Sigmoid colon (tissue), 6 donors: ENCODE measurements at regions not wholly inside any gene's neighbourhood (a gene's known extent, or its start where the extent isn't known, plus 50 kb on each side); places are given as distances from the start of the nearest gene placed in this dataset.
A peak's percentile ranks its signal among the peaks of the same experiment; 100 is the strongest.

ENCODE experiments used
- DNase-seq: peaks from one replicate; pipeline ENCODE4 v3.0.0-alpha.2; 2019
- H3K27ac ChIP-seq, 4 donors: fragments of 200-600 bp; sonication (generic); one replicate each; pipeline ENCODE4 v1.5.1; 2016 to 2019; ENCODE audit warnings: mild to moderate bottlenecking in 1 of 4
- H3K27me3 ChIP-seq, 3 donors: fragments of 200-600 bp; sonication (generic); one replicate each; pipeline ENCODE4 v1.5.1; 2019; ENCODE audit warnings: mild to moderate bottlenecking in 1 of 3
- H3K36me3 ChIP-seq, 4 donors: fragments of 200-600 bp; sonication (generic); one replicate each; pipeline ENCODE4 v1.5.1; 2016 to 2019
- H3K4me1 ChIP-seq, 4 donors: fragments of 200-600 bp; sonication (generic); one replicate each; pipeline ENCODE4 v1.5.1; 2017 to 2019
- H3K4me3 ChIP-seq, 4 donors: fragments of 200-600 bp; sonication (generic); one replicate each; pipeline ENCODE4 v1.5.1; 2017 to 2019; ENCODE audit warnings: mild to moderate bottlenecking in 2 of 4, moderate library complexity in 1 of 4
- H3K9me3 ChIP-seq, 4 donors: fragments of 200-600 bp in 3 of 4; sonication (generic) in 3 of 4; one replicate each; pipeline versions ENCODE4 v1.5.1 to v1.6.1; 2013 to 2019
- CTCF ChIP-seq, 4 experiments: fragments of 450-650 bp in 3 of 4; fragments of 200-600 bp in 1 of 4; IDR thresholded peaks; one replicate each; pipeline ENCODE4 v1.5.1; 2016 to 2019; ENCODE audit warnings: antibody characterized with exemption in 4 of 4, mild to moderate bottlenecking in 3 of 4, moderate library complexity in 2 of 4
- EP300 ChIP-seq, 4 donors: sonication (generic); formaldehyde crosslinking; IDR thresholded peaks; one replicate each; pipeline ENCODE4 v1.6.1; 2017; ENCODE audit warnings: antibody characterized with exemption in 4 of 4
- POLR2A ChIP-seq, 2 donors: fragments of 450-650 bp; IDR thresholded peaks; one replicate each; pipeline ENCODE4 v1.6.1; 2016; ENCODE audit warnings: antibody characterized with exemption in 2 of 2, mild to moderate bottlenecking in 2 of 2, moderate library complexity in 2 of 2
- POLR2AphosphoS5 ChIP-seq, 4 donors: sonication (generic); formaldehyde crosslinking; IDR thresholded peaks; one replicate each; pipeline ENCODE4 v1.6.1; 2017; ENCODE audit warnings: antibody characterized with exemption in 4 of 4
- WGBS, 2 donors: extraction: QIAGEN DNeasy Blood & Tissue Kit; methylation state at CpG; one replicate each; pipeline ENCODE4 v1.1.7; 2013; 5-methylcytosine and 5-hydroxymethylcytosine counted together
- intact Hi-C: fragments of 100-400 bp; cut with DNase I; formaldehyde crosslinking; loops from one replicate; pipeline ENCODE4 v1.15.1; 2023
- donor health status: healthy with polysubstance abuse.
- donor health status: healthy.

DNA sequence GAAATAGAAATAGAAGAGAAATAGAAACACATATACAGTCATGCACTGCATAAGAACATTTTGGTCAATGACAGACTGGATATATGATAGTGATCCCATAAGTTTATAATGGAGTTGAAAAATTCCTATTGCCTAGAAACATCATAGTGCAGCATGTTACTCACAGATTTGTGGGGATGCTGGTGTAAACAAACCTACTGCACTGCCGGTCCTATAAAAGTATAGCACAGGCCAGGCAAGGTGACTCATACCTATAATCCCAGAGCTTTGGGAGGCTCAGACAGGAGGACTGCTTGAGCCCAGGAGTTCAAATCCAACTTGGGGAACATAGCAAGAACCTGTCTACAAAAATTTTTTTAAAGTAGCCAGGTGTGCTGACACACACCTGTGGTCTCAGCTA, 240.6 kb upstream of the MAP3K1 start:
- no peak for DNase-seq
- intact Hi-C loops = no loop called here
- TF ChIP-seq CTCF (IDR thresholded peaks at IDR 0.05) (no peak), POLR2AphosphoS5 (IDR thresholded peaks at IDR 0.05) (no peak), POLR2A (IDR thresholded peaks at IDR 0.05) (no peak), EP300 (IDR thresholded peaks at IDR 0.05) (no peak)
- no peaks in the 10 kb centered on the region for H3K4me1 ChIP-seq
- H3K9me3 ChIP-seq = no peaks in the 10 kb centered on the region
- no peak overlapping the region for H3K27ac ChIP-seq
- H3K36me3 ChIP-seq = no peaks in the 10 kb centered on the region
- H3K4me3 ChIP-seq = no peak overlapping the region
- WGBS, 2 donors = 82 to 92% methylated on average over 1 of the region's 1 CpG
- no peaks in the 10 kb centered on the region for H3K27me3 ChIP-seq

DNA sequence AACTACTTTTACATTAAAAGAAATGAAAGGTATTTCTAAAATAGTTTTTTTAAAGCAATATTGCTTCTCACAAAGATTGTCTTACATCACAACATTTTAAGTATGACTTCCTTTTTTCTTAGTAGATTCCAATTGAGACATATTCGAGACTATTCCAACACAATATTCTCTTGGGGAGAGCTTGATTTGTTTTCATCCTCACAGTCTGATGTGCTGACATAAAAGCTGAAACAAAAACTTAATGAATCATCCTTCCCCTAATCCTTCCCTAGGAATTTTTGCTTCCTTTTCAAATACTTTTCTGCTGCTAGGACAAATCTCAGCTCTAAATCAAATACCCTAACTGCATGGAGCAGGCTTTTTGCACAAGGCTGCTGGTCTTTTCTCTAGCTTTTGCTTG, 245.8 kb upstream of the MAP3K1 start:
- no peak for DNase-seq
- no peak overlapping the region for H3K27ac ChIP-seq
- intact Hi-C loops = no loop called here

GRCh38 chr5:56569076-56569475, 246.3 kb upstream of the MAP3K1 start:
- no peak overlapping the region for H3K27ac ChIP-seq
- intact Hi-C loops = no loop called here
- TF ChIP-seq POLR2A (IDR thresholded peaks at IDR 0.05) (no peak), EP300 (IDR thresholded peaks at IDR 0.05) (no peak), POLR2AphosphoS5 (IDR thresholded peaks at IDR 0.05) (no peak), CTCF (IDR thresholded peaks at IDR 0.05) (no peak)
- DNase-seq = no peak
- H3K4me1 ChIP-seq = peaks cover 0 to 5% (median 0%) of the 10 kb centered on the region in 4 donors
- 71 to 76% methylated on average over 3 of the region's 3 CpGs for WGBS, 2 donors
- no peaks in the 10 kb centered on the region for H3K36me3 ChIP-seq
- H3K27me3 ChIP-seq = no peaks in the 10 kb centered on the region
- no peaks in the 10 kb centered on the region for H3K9me3 ChIP-seq
- no peak overlapping the region for H3K4me3 ChIP-seq

More for the DNA sequence above, 245.8 kb upstream of the MAP3K1 start:
- no peak overlapping the region for H3K4me3 ChIP-seq
- no peaks in the 10 kb centered on the region for H3K36me3 ChIP-seq
- 54 to 67% methylated on average over 1 of the region's 1 CpG for WGBS, 2 donors
- no peaks in the 10 kb centered on the region for H3K27me3 ChIP-seq
- no peaks in the 10 kb centered on the region for H3K9me3 ChIP-seq
- H3K4me1 ChIP-seq = peaks cover 0 to 5% (median 0%) of the 10 kb centered on the region in 4 donors
- peak in 1 of 4 donors; percentile 7 for TF ChIP-seq POLR2AphosphoS5 (IDR thresholded peaks at IDR 0.05)
- TF ChIP-seq POLR2A (IDR thresholded peaks at IDR 0.05) = no peak
- no peak for TF ChIP-seq EP300 (IDR thresholded peaks at IDR 0.05)
- TF ChIP-seq CTCF (IDR thresholded peaks at IDR 0.05) = no peak

DNA sequence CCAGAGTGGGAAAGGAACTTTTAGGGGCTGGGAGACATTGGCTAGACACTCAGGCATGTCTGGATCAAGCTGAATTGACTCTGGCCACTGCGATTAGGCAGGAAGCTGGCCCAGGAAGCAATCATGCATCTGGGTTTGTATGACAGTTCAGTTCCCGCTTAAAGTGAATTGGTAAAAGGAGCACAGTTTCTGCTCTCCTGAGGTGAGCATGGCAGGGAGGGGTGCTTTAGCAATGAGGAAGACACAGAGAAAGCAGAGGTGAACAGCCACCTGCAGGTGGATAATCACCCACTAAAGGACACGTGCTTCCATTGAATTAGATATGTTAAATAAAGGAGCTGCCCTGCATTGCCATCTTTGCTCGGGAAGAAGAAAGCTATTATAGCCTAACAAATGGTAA, 248.1 kb upstream of the MAP3K1 start:
- Histone ChIP-seq H3K27ac (no peak overlapping the region), H3K4me1 (peaks cover 0 to 5% (median 0%) of the 10 kb centered on the region in 4 donors), H3K9me3 (no peaks in the 10 kb centered on the region), H3K27me3 (no peaks in the 10 kb centered on the region), H3K36me3 (no peaks in the 10 kb centered on the region), H3K4me3 (no peak overlapping the region)
- intact Hi-C loops = no loop called here
- DNase-seq = no peak
- TF ChIP-seq EP300 (IDR thresholded peaks at IDR 0.05) (no peak), CTCF (IDR thresholded peaks at IDR 0.05) (no peak), POLR2AphosphoS5 (IDR thresholded peaks at IDR 0.05) (no peak), POLR2A (IDR thresholded peaks at IDR 0.05) (no peak)
- WGBS, 2 donors = 57 to 74% methylated on average over 4 of the region's 4 CpGs
